ENCODE measurements at regions not wholly inside any gene's neighbourhood (a gene's known extent, or its start where the extent isn't known, plus 50 kb on each side); places are given as distances from the start of the nearest gene placed in this dataset.

- TF ChIP-seq CTCF (IDR thresholded peaks at IDR 0.05): no peak
- TF ChIP-seq POLR2A (IDR thresholded peaks at IDR 0.05): no peak
Observed at GRCh38 chr6:160933256-160933655, 58.3 kb upstream of the MAP3K4 start.
